Activated CD4-positive, alpha-beta T cell treated with anti-CD3 and anti-CD28 coated beads for 1 hour (primary cell): ENCODE measurements at regions not wholly inside any gene's neighbourhood (a gene's known extent, or its start where the extent isn't known, plus 50 kb on each side); places are given as distances from the start of the nearest gene placed in this dataset.
"Not testable (repeated sequence)": the region's sequence is repeated elsewhere in the genome, so short reads cannot be mapped to it uniquely, and the experiment has no call there.

Source experiments
- DNase-seq: peaks from one replicate; pipeline ENCODE4 v3.0.0-alpha.2; 2020

- no peak for DNase-seq
Observed at GRCh38 chr3:40911264-40911663, 288.0 kb upstream of the CTNNB1 start.

GRCh38 chr3:40911928-40912327 lies 287.4 kb upstream of the CTNNB1 start:
- DNase-seq = no peak

GRCh38 chr3:40912461-40912860 lies 286.8 kb upstream of the CTNNB1 start:
- no peak for DNase-seq

DNA sequence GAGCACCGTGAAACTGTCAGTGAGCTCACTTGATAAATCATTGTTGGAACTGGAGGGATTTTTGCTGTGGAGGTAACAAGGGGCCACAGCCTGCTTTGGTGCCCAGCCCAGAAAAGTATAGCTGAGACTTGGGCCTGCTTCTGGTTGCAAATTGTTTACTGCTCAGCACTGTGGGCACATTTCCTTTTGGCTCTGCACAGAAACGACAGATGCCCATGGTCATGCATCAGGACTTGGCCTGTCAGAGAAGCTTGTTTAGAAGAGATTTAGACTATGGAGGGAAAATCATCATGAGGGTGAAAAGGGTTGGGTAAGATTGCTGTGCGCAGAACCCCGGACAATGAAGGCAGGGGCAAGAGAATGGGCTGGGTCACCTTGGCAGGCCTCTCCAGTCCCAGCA lies 286.1 kb upstream of the CTNNB1 start:
- DNase-seq = no peak

DNA sequence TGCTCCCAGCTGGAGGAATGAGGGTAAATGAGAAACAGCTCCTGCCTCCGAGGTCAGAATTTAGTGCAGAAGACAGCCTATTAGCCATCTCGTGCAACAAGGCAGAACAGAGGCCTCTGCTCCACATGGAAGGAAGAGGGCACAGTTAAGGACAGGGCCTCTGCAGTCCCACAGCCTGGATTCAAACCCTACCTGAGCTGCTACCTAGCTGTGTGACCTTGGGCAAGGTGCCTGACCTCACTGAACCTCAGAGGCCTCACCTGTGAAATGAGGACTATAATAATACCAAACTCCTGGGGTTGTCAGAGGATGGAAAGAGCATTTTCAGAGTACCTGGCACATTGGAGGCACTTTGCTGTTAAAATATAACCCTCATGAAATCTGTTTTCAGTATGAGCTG lies 285.7 kb upstream of the CTNNB1 start:
- DNase-seq = no peak

GRCh38 chr3:40914475-40914874 lies 284.8 kb upstream of the CTNNB1 start:
- no peak for DNase-seq

DNA sequence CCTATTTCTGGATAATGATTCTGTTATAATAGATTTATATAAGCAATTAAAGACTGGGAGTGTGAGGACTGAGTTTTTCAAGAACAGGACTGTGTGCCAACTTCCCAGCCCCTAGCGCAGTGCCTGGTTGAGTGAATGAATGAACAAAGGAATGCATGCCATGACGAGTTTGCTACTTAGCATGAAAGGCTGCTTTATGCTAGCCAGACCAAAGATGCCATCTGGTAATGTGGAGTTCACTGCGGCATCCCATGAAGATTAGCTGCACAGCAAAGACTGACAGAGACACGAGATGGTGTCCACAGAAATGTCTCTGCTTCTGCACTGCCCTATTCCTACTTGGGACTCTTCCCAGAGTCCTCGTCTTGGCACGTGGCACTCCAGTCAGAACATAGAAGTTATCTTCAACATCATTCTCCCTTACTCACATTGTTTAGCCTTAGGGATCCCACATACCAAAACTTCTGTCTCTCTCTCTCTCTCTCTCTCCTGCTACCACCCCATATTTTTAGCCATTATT lies 283.9 kb upstream of the CTNNB1 start:
- DNase-seq = no peak

GRCh38 chr3:40920041-40920440 lies 279.3 kb upstream of the CTNNB1 start:
- no peak for DNase-seq

GRCh38 chr3:40921251-40921650 lies 278.1 kb upstream of the CTNNB1 start:
- no peak for DNase-seq

DNA sequence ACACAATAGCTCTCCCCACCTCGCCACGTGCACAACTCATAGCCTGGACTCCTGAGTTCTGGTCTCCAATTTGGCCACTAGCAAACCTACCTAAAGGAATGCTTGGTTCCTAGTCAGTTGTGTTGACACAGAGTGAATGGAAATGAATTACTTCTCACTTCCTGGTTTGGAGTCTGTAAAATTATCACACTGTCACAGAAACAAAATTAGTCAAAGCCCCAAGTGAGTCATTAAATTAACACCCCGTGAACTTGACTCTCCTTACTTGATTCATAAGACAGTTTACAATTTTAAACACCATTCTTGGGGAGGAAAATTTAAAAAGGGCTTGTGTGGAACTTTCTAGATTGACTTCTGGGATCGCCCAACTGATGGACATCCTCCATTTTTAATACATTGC lies 276.2 kb upstream of the CTNNB1 start:
- no peak for DNase-seq

DNA sequence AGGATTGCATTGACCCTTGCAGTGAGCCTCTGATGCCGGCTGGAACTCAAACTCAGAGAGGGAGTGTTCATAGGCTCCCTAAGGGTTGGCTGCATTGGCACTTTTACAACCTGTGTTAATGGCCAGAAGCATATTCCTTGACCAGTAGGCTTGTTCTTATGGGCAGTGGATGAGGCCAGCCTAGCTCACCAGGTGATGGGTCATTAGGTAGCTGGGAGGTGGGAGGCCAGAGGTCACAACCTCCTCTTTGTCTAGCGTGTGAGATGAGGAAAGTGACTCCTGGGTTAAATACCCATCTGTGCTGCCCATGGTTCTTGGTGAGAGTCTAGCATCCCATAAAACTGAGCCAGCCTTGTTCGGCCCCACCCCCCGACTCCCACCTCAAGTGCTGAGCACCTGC lies 275.7 kb upstream of the CTNNB1 start:
- DNase-seq = no peak

DNA sequence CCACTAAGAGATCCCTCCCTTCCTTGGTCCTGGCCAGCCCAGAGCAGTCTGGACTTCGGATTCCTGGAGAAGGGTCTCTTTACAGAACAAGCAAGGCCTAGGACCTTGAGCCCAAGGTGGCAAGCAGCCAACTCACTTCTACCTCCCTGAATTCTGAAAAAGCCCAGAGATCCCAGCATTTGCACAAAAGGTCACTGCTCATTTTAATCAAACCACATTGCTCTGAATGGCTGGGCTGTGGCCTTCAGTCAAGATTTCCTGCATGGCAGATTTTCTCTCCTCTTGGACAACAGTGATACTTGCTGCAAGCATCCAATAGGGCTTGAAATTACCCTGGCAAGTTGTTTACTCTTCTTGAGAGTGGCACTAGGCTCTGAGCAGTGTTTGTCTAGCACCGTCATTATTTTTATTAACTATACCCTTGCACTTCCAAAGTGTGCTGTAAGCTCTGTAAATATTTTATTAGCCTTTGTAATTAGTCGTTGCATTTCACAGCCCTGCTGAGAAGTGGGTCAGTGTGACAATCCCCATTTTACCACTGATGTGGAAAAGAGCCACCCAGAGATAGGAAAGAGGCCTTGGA lies 274.7 kb upstream of the CTNNB1 start:
- DNase-seq = no peak

DNA sequence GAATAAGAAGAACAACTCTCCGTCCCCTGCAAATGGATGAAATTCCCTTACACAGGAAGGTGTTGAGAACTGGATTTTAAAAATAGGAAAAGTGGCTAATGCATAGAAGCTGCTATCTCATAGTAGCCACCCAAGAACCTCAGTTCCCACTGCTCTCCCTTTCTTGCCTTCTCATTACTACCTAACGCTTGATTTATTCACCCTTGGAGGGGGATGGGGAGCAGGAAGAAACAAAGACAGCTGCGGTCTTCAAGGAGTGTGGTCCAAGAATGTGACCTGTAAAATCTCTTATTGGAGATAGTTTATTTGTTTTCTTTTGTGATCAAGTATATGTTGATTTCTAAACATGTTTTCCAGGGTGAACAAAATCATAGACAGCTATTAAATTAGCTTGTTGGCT lies 274.1 kb upstream of the CTNNB1 start:
- no peak for DNase-seq

DNA sequence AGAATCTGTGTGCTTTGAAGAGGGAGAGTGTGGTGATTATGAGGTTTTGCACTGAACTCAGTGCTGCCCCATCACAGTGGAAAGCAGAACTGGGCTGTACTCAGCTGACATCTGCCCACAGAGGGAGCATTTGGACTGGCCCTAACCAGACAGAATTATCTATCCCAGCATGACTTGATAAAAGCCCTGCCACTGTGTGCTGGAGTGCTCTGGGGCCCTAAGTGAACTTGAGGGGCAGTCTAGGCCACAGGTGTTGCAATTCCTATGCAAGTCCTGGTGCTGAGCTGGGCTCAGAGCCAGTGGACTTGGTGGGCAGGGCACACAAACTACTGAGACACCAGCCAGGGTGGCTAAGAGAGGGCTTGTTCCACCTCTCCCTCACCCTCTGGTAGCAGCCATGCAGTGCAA lies 269.2 kb upstream of the CTNNB1 start:
- DNase-seq = no peak

DNA sequence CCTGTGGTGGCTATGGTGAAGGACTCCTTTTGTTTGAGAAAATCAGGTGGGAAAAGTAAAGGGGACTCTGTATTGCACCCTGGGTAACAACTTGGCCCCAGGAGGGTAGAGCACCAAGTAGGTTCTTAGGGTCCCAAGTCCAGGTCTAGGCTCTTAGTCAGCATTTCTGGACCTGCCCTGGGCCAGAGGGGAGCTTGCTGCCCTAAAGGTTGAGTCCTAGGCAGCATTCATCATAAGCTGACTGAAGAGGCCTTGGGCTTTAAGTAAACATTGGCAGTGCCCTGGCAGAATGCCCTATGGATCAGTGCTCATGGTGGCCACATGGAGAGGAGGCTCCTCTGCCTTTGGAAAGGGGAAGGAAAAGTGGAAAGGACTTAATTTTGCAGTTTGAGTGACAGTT lies 268.5 kb upstream of the CTNNB1 start:
- DNase-seq = no peak

- no peak for DNase-seq
Observed at GRCh38 chr3:40938591-40938990, 260.7 kb upstream of the CTNNB1 start.

GRCh38 chr3:40939030-40939740 lies 260.1 kb upstream of the CTNNB1 start:
- no peak for DNase-seq

DNA sequence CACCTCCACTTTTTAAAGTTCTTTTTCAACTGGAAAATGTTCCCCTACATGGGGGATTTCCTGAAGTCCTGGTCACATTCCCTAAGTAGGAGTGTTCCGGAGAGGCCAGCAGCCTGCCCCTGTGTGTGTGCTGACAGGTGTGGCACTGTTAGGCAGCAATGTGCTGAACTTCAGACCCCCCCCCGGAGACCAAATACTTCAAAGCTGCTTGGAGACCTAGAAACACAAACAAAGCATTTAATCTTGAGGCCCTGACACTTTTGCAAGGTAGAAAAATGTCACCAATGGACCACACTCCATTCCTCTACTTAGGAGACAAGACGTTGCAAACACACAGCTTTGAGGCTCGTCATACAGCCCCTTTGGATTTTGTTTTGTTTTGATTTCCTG lies 259.6 kb upstream of the CTNNB1 start:
- no peak for DNase-seq

DNA sequence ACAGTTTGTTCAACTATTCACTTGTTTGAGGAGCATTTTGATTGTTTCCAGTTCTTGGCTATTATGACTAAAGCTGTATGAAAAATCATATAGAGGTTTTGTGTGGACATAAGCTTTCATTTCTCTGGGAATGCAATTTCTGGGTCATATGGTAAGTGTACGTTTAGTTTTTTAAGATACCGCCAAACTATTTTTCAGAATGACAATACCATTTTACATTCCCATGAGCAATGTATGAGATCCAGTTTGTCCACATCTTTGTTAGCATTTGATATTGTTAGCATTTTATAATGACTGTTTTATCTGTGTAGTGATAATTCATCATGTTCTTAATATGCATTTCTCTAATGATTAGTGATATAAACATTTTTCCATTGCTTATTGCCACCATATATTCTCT lies 258.7 kb upstream of the CTNNB1 start:
- DNase-seq = no peak

DNA sequence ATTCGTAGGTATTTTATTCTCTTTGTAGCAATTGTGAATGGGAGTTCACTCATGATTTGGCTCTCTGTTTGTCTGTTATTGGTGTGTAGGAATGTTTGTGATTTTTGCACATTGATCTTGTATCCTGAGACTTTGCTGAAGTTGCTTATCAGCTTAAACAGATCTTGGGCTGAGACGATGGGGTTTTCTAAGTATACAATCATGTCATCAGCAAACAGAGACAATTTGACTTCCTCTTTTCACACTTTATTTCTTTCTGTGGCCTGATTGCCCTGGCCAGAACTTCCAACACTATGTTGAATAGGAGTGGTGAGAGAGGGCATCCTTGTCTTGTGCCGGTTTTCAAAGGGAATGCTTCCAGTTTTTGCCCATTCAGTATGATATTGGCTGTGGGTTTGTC lies 252.3 kb upstream of the CTNNB1 start:
- DNase-seq = not testable (repeated sequence)

DNA sequence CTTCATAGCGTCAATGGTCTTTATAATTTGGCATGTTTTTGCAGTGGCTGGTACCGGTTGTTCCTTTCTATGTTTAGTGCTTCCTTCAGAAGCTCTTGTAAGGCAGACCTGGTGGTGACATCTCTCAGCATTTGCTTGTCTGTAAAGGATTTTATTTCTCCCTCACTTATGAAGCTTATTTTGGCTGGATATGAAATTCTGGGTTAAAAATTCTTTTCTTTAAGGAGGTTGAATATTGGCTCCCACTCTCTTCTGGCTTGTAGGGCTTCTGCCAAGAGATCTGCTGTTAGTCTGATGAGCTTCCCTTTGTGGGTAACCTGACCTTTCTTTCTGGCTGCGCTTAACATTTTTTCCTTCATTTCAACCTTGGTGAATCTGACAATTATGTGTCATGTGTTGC lies 250.0 kb upstream of the CTNNB1 start:
- not testable (repeated sequence) for DNase-seq

DNA sequence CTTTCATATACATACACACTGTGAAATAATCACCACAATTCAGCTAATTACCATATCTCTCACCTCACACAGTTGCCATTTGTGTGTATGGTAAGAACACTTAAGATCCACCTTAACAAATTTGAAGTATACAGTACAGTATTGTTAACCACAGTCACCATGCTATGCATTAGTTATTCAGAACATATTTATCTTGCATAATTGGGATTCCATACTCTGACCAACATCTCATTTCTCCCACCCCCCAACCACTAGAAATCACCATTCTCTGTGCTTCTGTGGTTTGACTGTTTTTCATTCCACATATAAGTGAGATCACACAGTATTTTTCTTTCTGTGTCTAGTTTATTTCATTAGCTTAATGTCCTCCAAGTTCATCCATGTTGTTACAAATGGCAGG lies 247.7 kb upstream of the CTNNB1 start:
- no peak for DNase-seq

- no peak for DNase-seq
Observed at GRCh38 chr3:40961104-40961857, 238.0 kb upstream of the CTNNB1 start.

GRCh38 chr3:40962721-40963120 lies 236.6 kb upstream of the CTNNB1 start:
- no peak for DNase-seq
